H4 (cell line): ENCODE measurements at regions not wholly inside any gene's neighbourhood (a gene's known extent, or its start where the extent isn't known, plus 50 kb on each side); places are given as distances from the start of the nearest gene placed in this dataset.

Experiments used
- DNase-seq: peaks from one replicate; pipeline ENCODE4 v3.0.0-alpha.2; 2015; ENCODE audit warnings: low spot score

DNA sequence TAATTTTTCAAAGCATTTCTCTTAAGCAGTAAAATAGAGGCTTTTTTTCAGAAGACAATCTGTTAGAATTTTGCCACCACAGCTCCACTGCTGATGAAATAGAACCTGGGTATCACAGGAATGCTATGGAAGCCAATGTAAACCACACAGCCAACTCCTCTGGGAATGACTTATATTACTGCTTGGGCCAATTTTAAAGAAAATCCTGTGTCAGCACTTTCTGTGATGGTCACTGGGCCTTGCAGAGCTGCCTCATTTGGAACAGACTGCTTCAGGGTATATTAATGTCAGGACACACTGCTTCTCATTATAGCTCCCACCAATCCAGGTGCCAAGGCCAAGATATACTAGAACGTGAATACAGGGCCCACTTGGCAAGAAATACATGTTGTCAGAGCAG is 144.1 kb upstream of the ACTBL2 start:
- DNase-seq = no peak

DNA sequence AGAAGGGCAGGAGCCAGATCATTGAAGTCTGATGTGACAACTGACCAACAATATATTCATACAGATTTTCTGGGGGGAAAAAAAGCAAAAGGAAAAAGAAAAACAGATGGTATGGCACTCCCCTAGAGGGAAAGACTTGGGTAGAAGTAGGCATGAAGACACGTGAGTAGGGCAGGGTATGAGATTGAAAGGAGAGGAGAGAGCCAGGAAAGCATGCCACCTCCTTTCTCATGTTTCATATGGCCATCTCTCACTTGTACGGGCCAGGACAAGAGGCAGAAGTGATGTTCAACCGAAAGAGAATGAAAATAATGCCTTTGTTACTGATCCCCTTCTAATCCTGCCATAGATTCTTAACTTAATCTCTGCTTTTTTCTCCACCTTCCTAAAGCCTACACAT is 139.0 kb upstream of the ACTBL2 start:
- no peak for DNase-seq

DNA sequence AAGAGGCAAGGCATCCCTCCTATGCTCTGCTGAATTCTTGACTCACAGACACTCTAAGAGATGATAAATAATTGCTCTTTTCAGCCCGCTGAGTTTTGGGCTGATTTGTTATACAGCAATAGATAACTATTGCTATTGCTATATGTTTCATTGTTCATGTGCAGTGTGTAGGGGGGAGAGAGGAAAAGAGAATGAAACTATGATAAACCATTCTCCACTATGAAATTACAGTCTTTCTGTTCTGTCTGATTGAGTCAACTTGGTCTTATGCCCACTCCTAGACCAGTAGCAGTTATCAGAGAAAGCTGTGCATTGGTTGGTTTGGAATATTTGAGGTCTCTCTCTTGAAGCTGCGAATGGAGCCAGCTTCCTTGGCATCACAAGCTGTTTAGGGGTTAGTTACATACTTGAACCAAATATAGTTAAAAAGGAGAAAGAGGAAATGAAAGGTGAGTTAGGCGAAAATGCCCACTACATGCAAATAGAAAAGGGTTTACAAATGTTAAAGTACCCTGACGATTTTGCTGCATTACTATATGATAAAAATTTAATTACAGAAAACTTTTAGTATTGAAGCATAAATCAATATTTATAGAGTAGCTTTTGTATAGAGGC is 136.3 kb upstream of the ACTBL2 start:
- DNase-seq = no peak

DNA sequence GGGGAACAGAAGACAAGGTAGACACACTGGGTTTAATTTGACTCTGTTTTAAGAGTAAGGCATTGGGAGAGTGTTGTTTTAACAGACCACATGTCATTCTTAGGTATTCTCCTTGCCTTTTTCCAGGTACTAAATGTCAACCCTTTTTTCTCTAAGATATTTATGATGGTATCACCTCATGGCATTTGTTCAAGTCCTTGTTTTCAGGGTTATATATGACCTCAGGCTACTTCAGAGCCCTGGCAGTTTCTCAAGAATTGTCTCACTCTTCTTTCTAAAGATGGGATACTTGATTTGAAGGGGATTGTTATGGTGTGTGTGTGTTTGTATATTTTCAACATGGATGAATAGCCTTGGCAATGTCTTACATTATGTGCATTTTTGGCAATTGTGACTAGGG is 131.1 kb upstream of the ACTBL2 start:
- DNase-seq = no peak

DNA sequence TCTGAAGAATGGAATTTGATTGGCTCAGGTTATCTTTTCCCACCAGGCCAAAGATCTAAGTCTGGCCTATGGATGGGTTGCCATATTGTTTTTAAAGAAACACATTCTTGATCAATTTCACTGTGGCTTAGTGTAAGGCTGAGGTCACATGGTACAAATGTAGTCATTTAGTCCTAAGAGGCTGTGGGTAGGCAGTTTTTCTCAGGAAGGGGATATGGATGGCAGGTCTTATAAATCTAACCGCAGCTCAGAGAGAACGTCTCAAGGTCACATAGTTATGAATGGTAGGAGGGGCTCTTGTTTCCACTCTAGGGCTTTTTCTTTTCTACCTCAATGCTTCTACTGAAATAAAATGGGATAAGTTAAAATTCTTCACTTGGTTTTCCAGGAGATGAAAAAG is 128.6 kb upstream of the ACTBL2 start:
- DNase-seq = no peak

DNA sequence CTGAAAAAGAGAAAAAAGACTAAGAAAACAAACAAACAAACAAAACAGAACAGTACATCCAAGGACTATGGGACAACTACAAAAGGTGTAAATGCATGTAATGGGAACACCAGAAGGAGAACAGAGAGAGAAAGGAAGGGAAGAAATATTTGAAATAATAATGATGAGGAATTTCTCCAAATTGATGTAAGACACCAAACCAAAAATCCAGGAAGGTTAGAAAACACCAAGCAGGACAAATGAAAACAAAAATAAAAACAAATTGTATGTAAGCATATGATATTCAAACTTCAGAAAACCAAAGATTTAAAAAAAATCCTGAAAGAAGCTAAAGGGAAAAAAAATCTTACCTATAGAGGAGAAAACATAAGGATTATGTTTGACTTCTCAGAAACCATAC is 125.9 kb upstream of the ACTBL2 start:
- no peak for DNase-seq

DNA sequence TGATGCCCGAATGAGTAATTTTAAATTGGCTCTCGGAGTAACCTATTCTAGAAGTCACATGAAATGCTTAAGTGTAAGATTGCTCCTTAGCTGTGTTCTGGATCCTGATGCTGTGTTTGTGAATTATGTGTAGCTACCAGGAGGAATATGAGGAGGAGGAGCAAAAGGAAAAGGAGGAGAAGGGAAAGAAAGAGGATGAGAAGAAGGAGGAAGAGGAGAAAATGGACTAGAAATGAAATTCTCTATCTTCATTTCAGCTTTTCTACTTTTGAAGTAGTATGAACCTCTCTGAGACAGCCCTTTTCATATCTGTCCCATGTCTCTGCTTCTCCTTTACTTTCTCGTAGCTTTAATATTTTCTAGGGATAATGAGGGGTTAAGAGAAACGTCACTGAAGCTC is 119.4 kb upstream of the ACTBL2 start:
- DNase-seq = no peak

DNA sequence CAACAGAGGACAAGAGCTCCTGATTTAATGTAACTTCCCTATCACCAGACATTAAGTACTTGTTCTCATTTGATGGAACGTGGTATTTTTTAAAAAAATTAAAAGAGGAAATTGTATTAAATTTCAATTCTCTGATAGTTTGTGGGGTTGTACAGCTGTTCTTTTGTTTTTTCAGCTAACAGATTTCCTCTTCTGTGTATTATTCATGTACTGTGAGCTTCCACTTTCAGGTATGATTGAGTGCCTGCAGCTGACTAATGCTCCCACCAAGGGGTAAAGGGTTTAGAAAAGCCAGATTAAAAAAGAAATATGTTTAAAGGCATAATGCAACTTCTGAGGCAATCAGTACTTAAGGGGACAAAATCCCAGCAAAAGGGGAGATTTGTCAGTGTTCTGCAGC is 117.7 kb upstream of the ACTBL2 start:
- no peak for DNase-seq

DNA sequence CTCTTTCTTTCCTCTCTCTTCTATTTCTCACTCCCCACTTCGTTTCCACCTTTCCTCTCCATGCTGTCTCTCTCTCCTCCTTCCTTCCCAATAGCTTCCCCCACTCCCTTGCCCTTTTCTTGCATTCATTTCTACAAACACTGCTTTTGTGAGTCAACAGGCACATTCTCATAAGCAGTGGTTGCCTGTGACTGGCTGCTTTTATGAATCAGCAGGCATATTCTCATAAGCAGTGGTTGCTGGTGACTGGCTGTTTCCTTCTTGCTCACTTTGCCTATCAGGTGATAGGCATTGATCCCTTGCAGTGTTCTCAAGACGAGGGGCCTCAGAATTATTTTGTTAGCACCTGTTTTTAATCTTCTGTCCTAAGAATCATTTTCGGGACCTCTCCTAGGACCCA is 116.1 kb upstream of the ACTBL2 start:
- DNase-seq = peak; percentile 13

DNA sequence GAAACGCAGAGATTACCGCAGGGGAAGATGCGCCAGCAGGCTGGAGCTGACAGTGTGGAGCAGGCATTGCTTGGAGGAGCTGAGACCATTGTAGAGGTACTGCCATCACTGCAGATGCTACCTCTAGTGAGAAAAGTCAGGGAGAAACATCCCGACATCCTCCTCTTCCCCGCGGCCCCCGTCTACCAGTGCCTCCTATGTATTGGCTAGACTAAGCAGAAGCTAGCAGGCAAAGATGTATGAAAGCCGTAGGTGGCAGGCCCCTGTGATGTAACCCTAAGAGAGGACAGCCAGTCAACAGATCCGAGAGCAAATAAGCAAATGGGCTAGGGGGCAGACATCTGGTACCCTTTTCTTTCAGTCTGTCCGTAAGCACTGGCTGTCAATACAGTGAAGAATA is 115.5 kb upstream of the ACTBL2 start:
- no peak for DNase-seq

DNA sequence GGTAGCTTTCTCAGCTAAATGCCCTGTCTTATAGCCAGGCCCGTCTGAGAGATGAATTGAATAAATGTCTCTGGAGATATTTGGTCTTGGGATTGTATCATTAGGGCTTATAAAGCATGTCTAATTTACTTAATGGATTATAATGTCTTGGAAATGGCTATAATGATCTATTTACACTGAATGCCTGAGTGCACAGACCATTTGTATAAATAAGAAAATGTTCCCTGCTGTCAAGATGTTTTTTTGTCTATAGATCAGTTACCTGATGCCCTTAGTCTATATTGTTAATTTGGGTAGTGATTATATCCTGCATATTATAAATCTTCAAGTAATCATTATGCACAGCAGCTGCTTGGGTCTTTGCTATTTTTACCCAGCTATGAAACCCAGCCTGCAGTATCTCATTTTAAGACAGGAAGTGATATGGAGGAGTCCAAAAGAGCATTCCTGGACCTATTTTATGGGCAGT is 112.9 kb upstream of the ACTBL2 start:
- DNase-seq = no peak

DNA sequence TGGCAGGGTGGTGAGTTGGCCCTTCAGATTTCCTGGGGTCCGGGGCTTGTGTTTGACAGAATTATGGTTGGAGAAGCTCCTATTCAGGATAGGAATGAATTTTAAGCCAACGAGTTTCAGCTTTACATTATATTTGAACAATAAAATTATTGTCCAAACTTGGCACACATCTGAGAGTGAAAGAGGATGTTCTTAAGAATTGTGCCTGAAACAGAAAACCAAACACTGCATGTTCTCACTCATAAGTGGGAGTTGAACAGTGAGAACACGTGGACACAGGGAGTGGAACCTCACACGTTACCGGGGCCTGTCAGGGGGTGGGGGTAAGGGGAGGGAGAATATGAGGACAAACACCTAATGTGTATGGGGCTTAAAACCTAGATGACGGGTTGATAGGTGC is 111.8 kb upstream of the ACTBL2 start:
- no peak for DNase-seq

DNA sequence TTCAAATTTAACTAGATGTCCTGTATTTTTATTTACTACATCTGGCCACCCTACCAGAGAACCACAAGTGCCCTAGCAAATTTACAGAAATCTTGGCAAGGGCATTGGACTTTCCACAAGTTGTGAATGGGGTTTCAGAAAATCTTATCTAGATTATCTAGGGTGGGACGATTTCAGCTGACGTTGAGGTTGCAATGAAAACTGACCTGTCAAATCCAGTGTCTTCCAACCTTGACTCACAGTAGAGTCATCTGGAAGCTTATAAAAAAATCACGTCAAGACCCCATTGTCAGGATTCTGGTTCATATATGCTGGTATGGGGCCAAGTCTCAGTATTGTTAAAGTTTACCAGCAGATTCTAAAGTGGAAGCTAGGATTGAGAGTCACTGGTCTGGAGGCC is 109.6 kb upstream of the ACTBL2 start:
- DNase-seq = no peak

DNA sequence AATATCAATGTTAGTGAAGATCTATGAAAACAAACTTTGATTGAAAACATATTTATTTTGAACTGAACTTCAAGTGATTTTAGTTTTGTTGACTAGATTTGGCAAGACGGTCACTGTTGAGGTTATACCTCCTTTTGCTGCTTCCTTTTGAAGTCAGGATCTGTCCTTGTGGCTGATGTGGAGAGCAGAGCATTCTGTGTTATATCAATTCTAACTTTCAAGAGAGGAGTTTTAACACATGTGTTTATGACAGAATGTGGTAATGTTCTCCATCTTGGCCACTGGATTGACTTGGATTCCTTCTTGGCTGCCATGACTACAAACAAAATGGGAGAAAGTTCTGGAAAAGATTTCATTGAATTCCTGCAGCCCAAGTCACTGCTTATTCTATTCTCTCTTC is 104.0 kb upstream of the ACTBL2 start:
- DNase-seq = no peak

DNA sequence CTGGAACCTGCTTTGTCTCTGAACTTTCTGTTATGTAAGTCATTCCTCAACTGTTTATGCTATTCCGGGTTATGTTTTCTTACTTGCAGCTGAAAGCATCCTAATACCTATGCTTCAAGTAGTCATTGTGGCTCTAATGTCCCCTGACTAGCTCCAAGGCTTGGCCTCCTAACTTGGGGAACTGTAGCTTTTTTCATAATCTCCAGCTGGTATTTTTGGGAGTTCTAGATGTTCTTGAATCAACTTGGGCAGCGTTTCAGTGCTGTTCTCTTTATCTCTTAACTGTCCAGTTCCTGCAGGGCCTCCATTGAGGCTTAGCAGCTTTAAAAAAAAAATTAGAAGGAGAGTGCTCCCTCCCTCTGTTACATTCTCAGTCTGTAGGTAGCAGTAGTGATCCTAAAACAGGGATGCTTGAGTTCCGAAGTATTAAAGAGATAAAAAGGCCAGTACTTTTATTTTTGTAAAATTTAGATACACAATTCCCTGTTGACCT is 100.0 kb upstream of the ACTBL2 start:
- no peak for DNase-seq

DNA sequence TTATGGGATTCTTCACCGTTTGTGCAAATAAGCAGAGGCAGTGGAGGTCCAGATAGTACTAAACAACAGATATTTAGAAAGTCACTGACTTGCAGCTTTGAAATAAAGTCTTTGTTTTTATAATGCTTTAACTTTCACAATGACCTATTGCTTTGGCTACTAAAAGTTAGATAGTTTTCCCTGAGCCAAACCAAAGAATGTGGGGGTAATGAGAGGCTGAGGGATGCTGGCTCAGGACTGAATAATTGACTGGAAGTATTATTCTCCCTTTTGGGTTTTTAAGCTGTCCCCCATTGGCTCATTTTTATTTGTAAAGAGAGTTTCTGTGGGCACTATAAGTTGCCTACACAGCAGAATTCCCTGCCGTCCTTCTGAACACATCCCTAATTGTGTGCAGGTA is 99.2 kb upstream of the ACTBL2 start:
- DNase-seq = no peak

DNA sequence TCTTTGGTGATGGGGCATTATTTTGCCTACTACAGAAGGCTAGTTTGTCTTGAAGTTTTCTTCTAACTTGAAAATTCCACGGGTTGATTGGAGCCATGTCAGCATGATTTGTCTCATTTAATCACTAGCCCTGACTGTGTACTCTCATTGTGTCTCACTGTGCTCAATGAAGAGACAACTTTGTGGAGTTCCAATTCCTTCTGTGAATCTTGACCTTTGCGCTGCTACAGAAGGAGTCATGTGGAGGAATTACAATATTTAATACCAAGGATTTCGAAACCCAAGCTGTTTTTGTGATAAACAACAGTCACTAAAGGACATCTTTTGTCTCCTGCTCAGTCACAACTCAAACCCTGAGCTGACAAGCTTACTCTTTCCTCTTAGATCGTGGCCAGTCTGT is 98.6 kb upstream of the ACTBL2 start:
- DNase-seq = no peak

DNA sequence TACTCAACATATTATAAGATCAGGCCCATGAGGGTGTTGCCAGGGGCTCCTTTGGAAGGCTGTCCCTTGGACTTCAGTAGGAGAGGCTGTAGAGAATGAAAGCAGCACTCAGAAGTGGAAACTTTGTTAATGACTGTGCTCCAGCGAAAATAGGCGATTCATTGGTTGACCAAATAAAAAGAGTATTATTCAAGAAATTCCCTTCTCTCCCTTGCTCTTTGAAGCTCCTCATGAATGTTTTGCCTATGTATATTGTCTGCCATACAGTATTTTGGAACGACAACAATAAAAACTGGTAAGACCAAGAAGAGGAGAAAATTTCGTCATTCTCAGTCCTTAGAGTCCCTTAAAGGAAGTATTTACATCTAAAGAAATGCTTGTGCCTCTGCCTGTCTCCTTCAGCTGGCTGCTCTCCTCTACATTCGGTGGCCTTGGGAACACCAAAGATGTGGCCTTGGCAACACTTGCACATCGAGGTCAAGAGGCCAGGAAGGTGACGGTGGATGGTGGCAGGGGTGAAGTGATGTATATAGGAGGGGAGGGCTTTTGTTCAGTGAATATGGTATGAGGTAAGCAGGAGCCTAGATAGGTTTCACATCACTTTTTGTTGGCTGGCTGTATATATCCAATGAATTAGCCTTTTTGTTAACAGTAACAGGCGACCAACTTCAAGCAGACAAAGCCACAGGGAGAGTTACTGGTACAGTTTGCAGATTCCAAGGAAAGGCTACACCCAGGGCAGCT is 95.0 kb upstream of the ACTBL2 start:
- DNase-seq = no peak

DNA sequence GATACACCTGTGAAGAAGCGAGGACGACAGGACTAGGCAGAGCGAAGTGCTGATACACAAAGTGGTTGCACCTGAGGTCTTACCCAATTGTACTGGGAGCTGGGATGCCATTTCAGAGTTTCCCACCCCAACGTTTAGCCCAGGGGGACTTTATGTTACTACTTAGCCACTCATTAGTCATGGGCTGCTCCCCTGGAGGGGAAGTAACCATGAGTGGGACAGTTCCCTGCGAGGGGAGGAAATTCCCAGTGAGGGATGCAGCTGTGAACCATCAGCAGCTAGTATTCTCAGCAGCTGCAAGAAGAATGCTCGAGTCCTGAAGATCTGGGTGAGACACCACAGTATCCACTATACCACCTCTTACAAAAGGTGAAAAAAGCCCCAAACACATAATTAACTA is 93.7 kb upstream of the ACTBL2 start:
- no peak for DNase-seq

DNA sequence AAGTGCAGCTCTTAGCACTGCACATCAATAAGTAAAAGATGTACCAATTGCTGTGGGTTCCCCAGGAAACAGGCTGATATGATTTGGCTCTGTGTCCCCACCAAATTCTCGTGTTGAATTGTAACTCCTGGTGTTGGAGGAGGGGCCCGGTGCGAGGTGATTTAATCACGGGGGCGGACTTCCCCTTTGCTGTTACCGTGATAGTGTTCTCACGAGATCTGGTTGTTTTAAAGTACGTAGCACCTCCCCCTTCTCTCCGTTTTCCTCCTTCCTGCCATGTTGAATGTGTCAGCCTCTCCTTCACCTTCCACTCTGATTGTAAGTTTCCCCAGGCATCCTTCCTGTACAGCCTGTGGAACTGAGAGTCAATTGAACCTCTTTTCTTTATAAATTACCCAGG is 93.2 kb upstream of the ACTBL2 start:
- no peak for DNase-seq

DNA sequence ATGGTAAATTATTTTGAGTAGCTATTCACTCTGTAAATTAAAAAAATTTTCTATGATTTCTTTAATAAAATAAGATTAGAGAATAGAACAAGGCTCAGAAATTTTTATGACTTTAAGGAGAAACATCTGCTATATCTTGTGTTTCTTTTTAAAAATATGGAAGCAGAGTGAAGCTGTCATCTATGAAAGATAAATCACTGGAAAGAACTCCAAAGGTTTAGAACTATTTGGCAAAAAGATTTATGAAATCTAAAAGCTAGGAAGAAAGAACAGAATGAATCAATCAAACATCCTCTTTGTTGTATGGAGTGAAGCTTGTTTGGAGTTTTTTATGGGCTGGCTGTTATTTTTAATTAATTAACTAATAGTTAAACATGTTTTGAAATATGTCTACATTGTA is 89.8 kb upstream of the ACTBL2 start:
- no peak for DNase-seq

DNA sequence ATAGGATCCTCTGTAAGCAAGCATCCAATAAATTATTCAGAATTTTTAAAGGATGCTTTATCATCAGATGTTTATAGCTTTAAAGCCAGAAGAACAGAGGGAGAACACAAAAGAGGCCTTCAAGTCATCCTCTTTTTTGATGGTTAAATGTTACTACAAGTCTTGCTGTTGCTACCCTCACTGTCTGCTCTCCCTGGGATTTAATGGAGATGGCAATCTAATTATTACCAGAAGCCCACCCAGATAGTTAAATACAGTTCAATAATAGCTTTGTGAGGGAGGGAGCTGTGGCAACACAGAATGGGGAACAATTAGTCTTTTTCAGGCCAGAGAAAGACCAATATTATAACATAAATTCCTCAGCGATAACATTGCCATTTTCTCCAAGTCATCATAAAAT is 87.0 kb upstream of the ACTBL2 start:
- no peak for DNase-seq

DNA sequence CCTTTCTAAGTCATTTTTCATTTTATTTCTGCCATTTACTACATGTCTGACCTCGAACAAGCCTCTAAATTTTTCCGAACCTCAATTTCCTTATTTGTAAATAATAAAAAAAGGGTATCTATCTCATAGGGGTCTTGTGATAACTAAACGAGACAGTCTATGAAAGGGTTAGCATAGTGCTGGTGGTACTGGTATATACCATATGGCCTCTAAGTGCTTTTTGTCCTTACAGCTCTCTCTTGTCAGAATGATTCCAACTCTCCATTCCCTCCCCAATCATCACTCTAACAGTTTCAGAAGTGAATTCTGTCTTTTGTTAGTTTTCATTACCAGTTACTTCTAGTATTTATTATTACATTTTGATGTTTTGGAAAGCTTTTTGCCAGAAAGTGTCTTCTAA is 85.5 kb upstream of the ACTBL2 start:
- no peak for DNase-seq

DNA sequence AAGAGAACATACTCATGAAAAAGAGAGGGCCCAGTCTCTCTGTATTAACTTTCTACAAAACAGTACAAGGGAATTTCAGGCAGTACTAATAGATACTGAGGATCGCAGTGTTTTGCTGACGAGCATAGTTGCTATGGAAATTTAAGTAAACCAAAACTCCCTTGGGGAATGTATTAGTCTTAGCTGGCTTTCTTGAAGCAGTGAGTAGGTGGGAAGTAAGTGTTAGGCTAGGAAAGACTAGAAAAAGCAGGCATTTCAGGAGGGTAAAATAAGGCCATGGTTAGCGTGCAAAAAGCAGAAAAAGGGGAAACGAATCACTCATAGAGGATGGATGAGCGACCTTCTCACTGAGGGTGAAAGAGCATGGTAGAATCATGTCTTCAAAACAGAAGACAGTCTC is 84.3 kb upstream of the ACTBL2 start:
- no peak for DNase-seq
